NCI-H748 (cell line): ENCODE measurements at regions not wholly inside any gene's neighbourhood (a gene's known extent, or its start where the extent isn't known, plus 50 kb on each side); places are given as distances from the start of the nearest gene placed in this dataset.

Experiments
- DNase-seq: peaks from one replicate; lab custom pipeline; 2025; ENCODE audit not compliant: unreplicated experiment; lab: John Stamatoyannopoulos, UW

DNA sequence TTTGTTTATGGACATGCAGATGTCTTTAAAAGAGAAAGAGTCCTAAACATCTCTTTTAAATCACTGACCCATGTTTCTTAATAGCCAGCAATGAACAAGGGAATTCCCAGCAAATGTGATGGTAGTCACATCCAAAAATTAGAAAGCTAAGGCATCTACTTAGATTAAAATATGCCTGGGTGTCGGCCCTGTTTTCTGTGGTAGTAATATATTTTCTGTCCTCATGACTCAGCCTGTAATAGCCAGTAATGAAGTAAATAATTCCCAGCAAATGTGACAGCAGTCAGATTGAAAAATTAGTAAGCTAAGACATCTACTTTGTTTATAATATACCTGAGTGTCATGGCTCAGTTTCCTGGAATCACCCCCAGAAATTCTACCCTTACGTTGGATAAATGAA lies 60.6 kb upstream of the MYRIP start:
- no peak for DNase-seq

DNA sequence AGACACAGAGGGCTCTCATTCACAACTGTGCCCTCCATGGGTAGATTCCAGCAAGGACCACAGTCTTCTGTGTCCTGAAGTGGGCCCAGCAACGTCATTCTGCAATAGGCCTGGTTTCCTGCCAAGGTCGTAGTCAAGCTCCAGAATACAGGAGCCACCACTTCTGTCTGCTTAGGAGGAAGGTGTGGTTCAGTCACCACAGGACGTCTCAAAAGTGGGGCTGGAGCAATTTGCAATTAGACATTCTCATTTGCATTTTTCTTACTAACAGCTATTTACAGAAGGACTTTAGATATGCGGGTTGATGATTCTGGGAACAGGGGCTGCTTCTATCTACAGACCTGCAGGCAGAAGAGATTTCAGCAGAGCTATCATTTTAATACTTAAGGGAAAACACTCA lies 58.7 kb upstream of the MYRIP start:
- DNase-seq: peak; percentile 14

DNA sequence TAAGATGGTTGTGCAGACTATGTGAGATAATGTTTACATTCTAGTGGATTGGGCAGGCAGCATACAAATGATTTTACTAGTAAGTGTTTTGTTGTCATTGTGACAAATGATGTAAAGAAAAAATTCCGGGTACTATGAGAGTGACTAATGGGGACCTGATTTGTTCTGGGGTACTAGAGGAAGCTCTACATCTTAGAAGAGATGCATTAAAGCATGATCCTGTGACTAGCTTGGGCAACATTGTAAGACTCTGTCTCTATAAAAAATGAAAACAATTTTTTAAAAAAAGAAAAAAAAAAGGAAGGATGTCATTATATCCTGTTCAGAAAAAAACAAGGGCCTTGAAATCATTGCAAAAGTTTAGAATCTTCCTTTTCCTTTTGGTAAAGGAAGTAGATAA lies 58.1 kb upstream of the MYRIP start:
- DNase-seq: no peak

DNA sequence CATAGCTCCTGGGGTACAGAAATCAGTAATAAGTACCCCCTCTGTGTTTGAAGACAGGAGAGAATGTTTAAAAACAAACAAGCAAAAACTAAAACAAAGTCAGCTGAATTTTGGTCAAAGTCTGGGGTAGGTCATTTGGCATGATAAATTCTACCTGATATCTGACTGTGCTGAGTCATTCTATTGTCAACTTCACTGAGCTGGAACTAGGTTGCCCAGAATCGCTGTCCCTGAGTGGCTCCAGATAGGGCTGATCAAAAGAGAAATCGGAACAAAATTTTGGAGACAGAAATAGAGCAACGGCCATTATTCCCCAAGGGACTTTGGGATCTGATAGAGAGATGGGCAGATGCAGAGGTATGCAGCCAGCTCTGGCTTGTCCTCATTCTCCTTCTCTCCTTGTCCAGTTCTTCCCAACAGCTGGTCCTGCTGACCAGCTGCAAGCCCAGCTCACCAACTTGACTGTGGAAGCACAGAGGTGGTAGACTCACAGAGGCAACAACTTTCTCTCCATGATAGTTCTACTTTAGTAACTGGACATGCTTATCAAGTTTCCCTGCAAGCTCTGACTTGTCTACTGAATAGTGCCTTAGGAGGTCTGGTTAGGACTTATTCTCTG lies 57.3 kb upstream of the MYRIP start:
- no peak for DNase-seq

DNA sequence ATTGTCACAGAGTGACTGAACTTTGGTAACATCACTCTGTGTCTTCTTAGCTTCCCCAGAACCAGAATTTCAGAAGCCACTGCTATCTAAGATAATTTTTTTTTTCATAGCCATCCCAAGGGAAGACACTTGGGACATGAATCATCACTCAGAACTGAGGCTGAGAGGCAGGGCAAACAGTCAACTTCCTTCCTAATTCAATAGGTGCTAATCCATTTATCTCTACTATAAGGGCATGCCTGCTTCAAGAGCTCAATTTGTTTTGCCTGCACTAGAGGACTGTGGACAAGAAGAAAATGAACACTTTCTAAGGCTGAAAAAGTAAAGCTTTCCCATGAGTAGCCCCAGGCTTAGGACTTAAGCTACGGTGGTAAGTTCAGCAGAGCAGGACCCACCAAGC lies 56.7 kb upstream of the MYRIP start:
- no peak for DNase-seq

DNA sequence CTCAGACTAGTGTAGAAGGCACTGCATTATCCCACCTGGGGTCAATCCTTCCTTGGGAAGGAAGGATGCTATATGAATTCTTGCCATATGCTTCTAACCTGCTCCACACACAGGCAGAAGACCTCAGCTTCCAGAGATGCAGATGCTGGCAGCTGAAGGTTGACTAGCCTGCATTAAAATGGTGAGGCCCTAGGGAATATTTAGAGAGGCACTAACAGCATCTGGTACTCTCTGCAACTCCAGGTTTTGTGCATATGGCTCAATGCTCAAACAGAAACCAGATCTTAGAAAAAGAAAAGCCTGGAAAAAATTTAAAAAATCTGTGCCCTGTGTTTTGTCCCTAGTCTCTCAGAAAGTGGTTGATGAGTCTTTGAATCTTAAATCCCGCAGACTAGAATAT lies 56.0 kb upstream of the MYRIP start:
- DNase-seq: no peak

DNA sequence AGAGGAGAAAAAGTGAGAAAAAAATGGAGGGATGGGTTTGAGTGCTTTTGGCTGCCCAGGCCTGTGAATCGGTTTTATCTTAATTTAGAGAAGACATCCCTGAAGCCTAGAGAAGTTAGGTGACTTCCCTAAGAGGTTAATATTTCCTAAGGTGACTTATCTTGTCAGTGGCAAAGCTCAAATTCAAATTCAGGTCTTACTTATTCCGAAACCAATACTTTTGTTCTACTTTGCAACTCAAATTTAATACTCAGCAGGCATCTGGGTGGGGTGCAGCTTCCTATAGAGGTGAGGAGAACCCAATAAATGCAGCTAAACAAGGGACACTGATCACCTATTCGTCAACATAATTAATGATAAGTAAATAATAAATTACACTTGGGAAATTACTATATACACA lies 54.9 kb upstream of the MYRIP start:
- no peak for DNase-seq

DNA sequence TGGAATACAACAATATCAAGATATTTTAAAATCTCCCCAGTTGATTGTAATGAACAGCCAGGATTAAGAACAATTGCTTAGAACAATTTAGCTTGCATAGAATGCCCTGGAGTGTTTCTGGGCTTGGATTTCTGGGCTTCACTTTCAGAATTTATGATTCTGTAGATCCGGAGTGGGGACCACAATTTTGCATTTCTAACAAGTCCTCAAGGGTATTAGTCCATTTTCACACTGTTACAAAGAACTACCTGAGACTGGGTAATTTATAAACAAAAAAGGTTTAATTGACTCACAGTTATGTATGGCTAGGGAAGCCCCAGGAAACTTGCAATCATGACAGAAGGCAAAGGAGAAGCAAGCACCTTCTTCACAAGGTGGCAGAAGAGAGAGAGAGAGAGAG lies 54.3 kb upstream of the MYRIP start:
- no peak for DNase-seq

DNA sequence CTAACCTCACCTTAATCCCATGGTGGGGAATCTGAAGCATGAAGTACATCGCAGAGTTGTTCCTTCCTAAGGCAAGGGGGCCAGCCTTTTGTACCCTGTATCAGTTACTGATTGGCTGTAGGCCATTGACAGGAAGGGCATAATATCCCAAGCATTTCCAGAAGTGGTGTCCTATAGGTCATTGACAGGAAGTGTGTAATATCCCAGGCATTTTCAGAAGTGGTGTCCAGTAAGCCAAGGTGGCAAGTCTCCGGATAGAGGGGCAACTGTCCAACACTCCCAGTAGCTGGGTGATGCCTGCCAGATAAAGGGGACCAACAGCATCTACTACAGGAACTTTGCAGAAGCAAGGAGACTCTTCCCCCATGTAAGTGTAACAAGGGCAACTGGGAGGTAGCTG lies 52.1 kb upstream of the MYRIP start:
- no peak for DNase-seq
